RWPE1 (cell line): ENCODE measurements at regions not wholly inside any gene's neighbourhood (a gene's known extent, or its start where the extent isn't known, plus 50 kb on each side); places are given as distances from the start of the nearest gene placed in this dataset.

ENCODE experiments used
- CTCF ChIA-PET: fragments of 350-600 bp; sonication (Branson Sonifier 250); formaldehyde crosslinking; extraction: SDS; loops from one replicate; lab custom pipeline; 2021; lab: Yijun Ruan, JAX
- POLR2A ChIA-PET: fragments of 400-600 bp; formaldehyde crosslinking; extraction: SDS; loops from one replicate; lab custom pipeline; 2020; ENCODE audit warnings: antibody characterized with exemption; ENCODE audit not compliant: low non-redundant PET; lab: Yijun Ruan, JAX
- DNase-seq: peaks from one replicate; pipeline ENCODE4 v3.0.0; 2012; ENCODE audit warnings: low spot score
- H3K27ac ChIP-seq: fragments of 450-650 bp; 2 replicates; pipeline ENCODE4 v1.5.1; 2017
- CTCF ChIP-seq: fragments of 450-650 bp; conservative IDR thresholded peaks from 2 replicates; pipeline ENCODE4 v1.5.1; 2017; ENCODE audit warnings: low read depth, mild to moderate bottlenecking

GRCh38 chr3:176286476-176287085 is 910.7 kb downstream of the TBL1XR1 start:
- ChIA-PET CTCF (interaction anchor here (0.6 to 0.8 kb wide), 3 partner anchors 11 to 353 kb away, joined by 3 to 8 read pairs (median 3); no protein-coding TSS in a partner anchor), POLR2A (no interaction called here)
- DNase-seq, result no peak
- no peak overlapping the region for H3K27ac ChIP-seq
- no peak for TF ChIP-seq CTCF

GRCh38 chr3:176275538-176275937 is 921.7 kb downstream of the TBL1XR1 start:
- H3K27ac ChIP-seq, result no peak overlapping the region
- ChIA-PET POLR2A (no interaction called here), CTCF (interaction anchor here (0.7 kb wide), 1 partner anchor 11 kb away, joined by 8 read pairs; no protein-coding TSS in a partner anchor)
- TF ChIP-seq CTCF, result no peak
- DNase-seq, result no peak

- no peak overlapping the region for H3K27ac ChIP-seq
- POLR2A ChIA-PET, result no interaction called here
- DNase-seq, result no peak
- no peak for TF ChIP-seq CTCF
- CTCF ChIA-PET, result interaction anchor here (0.7 kb wide), 1 partner anchor 11 kb away, joined by 8 read pairs; no protein-coding TSS in a partner anchor
Measured at GRCh38 chr3:176275113-176275512, 922.2 kb downstream of the TBL1XR1 start.

GRCh38 chr3:176274161-176274560 is 923.1 kb downstream of the TBL1XR1 start:
- ChIA-PET CTCF (no interaction called here), POLR2A (no interaction called here)
- no peak overlapping the region for H3K27ac ChIP-seq
- no peak for TF ChIP-seq CTCF
- DNase-seq, result no peak

GRCh38 chr3:176262071-176262470 is 935.2 kb downstream of the TBL1XR1 start:
- H3K27ac ChIP-seq, result no peak overlapping the region
- TF ChIP-seq CTCF, result no peak
- POLR2A ChIA-PET, result no interaction called here
- no peak for DNase-seq
- CTCF ChIA-PET, result no interaction called here

GRCh38 chr3:176247191-176247590 is 950.1 kb downstream of the TBL1XR1 start:
- no peak overlapping the region for H3K27ac ChIP-seq
- CTCF ChIA-PET, result interaction anchor here (0.6 kb wide), 1 partner anchor 1952 kb away, joined by 4 read pairs; no protein-coding TSS in a partner anchor
- POLR2A ChIA-PET, result no interaction called here
- DNase-seq, result no peak
- TF ChIP-seq CTCF, result no peak
